BE2C (cell line): ENCODE measurements at regions not wholly inside any gene's neighbourhood (a gene's known extent, or its start where the extent isn't known, plus 50 kb on each side); places are given as distances from the start of the nearest gene placed in this dataset.

Experiments used
- DNase-seq: peaks from one replicate; pipeline ENCODE4 v3.0.0-alpha.2; 2020
- H3K27me3 ChIP-seq: fragments of 250-450 bp; sonication (Bioruptor Pico); 2 replicates; pipeline ENCODE4 v1.5.1; 2020; ENCODE audit warnings: mild to moderate bottlenecking
- H3K36me3 ChIP-seq: fragments of 250-450 bp; sonication (Bioruptor Pico); 2 replicates; pipeline ENCODE4 v1.5.1; 2020; ENCODE audit warnings: mild to moderate bottlenecking
- H3K4me1 ChIP-seq: fragments of 250-450 bp; sonication (Bioruptor Pico); 2 replicates; pipeline ENCODE4 v1.5.1; 2020
- H3K4me3 ChIP-seq: 2 replicates; pipeline ENCODE4 v1.5.1; 2011; ENCODE audit warnings: low read depth, low read length
- H3K9me3 ChIP-seq: fragments of 250-450 bp; sonication (Bioruptor Pico); 2 replicates; pipeline ENCODE4 v1.5.1; 2020
- CTCF ChIP-seq: IDR thresholded peaks from 2 replicates; pipeline ENCODE4 v1.5.1; 2012; ENCODE audit warnings: mild to moderate bottlenecking, low read depth, low read length

DNA sequence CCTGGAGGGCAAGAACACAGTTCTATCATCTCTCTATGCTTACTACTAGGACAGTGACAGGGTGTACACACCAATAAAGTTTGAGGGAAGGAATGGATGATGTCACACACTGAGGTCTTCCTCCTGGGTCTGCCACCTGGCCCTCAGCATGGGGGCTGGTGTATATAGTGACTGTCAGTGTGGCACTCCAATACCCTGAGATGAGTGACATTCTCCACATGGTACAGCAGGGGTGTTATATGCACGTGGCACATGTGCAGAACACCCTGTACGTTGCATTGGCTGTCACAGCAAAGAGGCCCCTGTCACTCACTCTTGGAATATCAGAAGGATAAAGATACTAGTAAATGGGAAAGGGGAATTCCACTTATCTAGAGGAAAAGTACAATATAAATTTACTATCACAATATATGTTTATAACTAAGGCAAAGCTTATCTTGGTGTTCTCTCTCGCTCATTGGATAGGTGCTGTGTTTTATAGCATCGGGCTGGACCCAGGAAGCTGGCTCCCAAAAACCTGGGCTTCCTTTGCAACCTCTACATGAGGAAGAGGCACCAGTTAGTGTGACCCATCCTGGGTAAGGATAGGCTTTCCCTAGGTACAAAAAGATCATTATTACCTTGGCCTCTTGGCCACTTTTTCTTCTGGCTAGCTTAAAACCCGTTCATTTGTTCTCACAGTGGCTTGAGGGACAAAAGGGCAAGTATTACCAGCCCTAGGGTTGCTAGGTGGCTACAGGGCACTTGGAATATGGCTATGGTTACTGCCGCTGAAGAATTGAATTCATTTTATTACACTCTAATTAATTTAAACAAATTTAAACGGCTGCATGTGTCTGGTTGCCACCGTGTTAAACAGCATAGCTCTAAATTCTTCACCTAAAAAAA is 54.8 kb upstream of the HES1 start:
- H3K9me3 ChIP-seq = no peaks in the 10 kb centered on the region
- H3K4me1 ChIP-seq = no peaks in the 10 kb centered on the region
- no peaks in the 10 kb centered on the region for H3K27me3 ChIP-seq
- H3K36me3 ChIP-seq = no peaks in the 10 kb centered on the region
- DNase-seq = no peak
- H3K4me3 ChIP-seq = no peak overlapping the region
- TF ChIP-seq CTCF = no peak

GRCh38 chr3:194081826-194082225 is 54.1 kb upstream of the HES1 start:
- no peak for DNase-seq
- Histone ChIP-seq H3K36me3 (no peaks in the 10 kb centered on the region), H3K4me1 (no peaks in the 10 kb centered on the region), H3K9me3 (no peaks in the 10 kb centered on the region), H3K4me3 (no peak overlapping the region), H3K27me3 (no peaks in the 10 kb centered on the region)
- TF ChIP-seq CTCF = no peak

DNA sequence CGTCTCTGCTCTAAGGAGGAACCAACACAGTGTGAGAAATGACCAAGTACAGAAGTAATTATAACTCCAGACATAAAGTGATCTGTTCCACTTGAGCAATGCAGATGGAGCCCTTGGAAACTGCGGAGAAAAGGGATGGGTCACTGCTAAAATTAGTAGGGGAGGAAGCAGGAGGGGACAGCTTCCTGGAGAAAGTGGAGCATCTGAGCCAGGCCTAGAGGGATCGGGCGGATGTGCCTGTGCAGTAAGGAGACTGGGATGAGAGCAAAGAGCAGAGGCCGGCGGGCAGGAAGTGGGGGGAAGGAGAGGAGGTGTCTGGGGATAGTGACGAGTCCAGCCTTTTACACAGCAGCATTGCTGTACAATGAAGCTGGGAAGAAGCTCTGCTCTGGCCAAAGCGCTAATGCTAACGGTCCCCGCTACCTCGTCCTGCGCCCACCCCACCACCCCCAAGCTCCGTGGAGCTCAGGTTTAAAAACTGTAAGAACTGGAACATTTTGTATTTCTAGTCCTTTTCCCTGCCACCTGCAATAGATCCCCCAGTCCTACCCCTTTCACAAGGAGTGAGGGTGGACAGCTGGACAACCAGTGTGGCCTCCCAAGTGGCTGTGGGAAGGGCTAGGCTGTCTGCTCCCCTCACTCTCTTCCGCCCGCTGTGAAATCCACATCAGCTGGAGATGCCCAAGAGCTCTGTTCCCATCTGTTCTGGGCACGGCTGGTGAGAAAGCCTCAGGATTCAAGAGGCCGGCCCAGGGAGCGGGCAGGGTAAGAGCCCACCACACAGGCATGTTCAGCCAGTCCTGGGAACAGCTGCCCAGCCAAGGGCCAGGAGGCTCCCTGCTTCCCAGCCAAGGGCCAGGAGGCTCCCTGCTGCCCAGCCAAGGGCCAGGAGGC is 53.0 kb upstream of the HES1 start:
- TF ChIP-seq CTCF = no peak
- Histone ChIP-seq H3K27me3 (no peaks in the 10 kb centered on the region), H3K4me1 (no peaks in the 10 kb centered on the region), H3K36me3 (no peaks in the 10 kb centered on the region), H3K9me3 (no peaks in the 10 kb centered on the region), H3K4me3 (no peak overlapping the region)
- DNase-seq = no peak

GRCh38 chr3:194083637-194084224 is 52.2 kb upstream of the HES1 start:
- no peak for TF ChIP-seq CTCF
- no peak overlapping the region for H3K4me3 ChIP-seq
- no peaks in the 10 kb centered on the region for H3K9me3 ChIP-seq
- no peaks in the 10 kb centered on the region for H3K4me1 ChIP-seq
- H3K27me3 ChIP-seq = no peaks in the 10 kb centered on the region
- no peak for DNase-seq
- H3K36me3 ChIP-seq = no peaks in the 10 kb centered on the region

GRCh38 chr3:194084284-194084683 is 51.7 kb upstream of the HES1 start:
- no peaks in the 10 kb centered on the region for H3K27me3 ChIP-seq
- H3K4me1 ChIP-seq = no peaks in the 10 kb centered on the region; the same call in 1 of the 2 replicates
- no peak for TF ChIP-seq CTCF
- H3K4me3 ChIP-seq = no peak overlapping the region
- no peaks in the 10 kb centered on the region for H3K9me3 ChIP-seq
- H3K36me3 ChIP-seq = no peaks in the 10 kb centered on the region
- no peak for DNase-seq
